ENCODE measurements at regions not wholly inside any gene's neighbourhood (a gene's known extent, or its start where the extent isn't known, plus 50 kb on each side); places are given as distances from the start of the nearest gene placed in this dataset.
"Not testable (repeated sequence)": the region's sequence is repeated elsewhere in the genome, so short reads cannot be mapped to it uniquely, and the experiment has no call there.

DNA sequence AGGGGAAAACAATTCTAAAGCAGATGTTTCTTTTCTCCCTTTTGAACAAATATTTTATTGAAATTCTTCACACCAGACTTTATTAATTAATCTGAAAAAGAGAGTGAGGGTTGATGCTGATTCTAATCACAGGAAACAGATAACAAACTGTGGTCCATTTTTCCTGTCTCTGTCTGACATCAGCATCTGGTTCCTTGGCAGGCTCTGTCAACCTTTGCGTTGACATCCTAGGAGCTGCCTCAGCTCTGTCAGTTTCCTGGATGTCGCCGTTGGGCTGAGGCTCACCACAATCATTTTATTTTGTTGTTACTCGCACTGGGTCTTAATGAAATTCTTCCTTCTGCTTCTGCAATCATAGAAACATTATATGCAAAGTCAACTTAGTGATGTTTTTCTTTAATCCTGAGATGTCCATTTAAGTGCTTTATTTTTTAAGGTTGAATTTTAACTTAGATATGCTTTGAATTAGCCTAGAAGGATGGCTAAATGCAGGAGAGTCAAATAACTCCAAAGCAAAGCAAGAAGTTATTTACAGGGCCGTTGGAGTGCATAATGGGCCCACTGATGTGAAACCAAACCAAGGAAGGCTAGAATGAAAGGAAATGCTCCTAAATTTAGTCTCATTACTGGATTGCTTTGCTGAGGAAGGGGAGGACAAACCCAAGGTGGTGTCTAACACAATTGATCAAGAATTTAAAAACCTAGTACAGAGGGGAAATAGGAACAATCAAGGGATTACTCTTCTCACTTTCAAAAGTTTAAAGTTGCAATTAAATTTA, 542.4 kb downstream of the FLRT2 start:
- DNase-seq (ENCODE audit: low read depth in 2 of 2), result no peak

GRCh38 chr14:86066651-86067050, 536.7 kb downstream of the FLRT2 start:
- no peak for DNase-seq (ENCODE audit: low read depth in 2 of 2)

- DNase-seq (ENCODE audit: low read depth in 2 of 2), result no peak
Observed at GRCh38 chr14:86065407-86065806, 535.5 kb downstream of the FLRT2 start.

DNA sequence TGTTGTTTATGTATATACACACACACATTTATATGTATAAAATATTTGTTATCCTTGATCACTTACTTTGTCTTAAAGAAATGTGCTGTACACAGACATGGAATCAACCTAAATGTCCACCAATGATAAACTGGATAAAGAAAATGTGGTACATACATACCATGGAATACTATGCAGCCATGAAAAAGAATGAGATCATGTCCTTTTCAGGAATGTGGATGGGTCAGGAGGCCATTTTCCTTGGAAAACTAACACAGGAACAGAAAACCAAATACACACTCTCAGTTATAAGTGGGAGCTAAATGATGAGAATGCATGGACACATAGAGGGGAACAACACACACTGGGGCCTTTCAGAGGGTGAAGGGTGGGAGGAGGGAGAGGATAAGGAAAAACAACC, 534.7 kb downstream of the FLRT2 start:
- not testable (repeated sequence) for DNase-seq (ENCODE audit: low read depth in 2 of 2)

GRCh38 chr14:86057018-86057667, 527.2 kb downstream of the FLRT2 start:
- no peak for DNase-seq (ENCODE audit: low read depth in 2 of 2)

- no peak for DNase-seq (ENCODE audit: low read depth in 2 of 2)
Observed at GRCh38 chr14:86055512-86056075, 525.6 kb downstream of the FLRT2 start.

- no peak for DNase-seq (ENCODE audit: low read depth in 2 of 2)
Observed at GRCh38 chr14:86052868-86053267, 522.9 kb downstream of the FLRT2 start.

GRCh38 chr14:86050757-86051156, 520.8 kb downstream of the FLRT2 start:
- no peak for DNase-seq (ENCODE audit: low read depth in 2 of 2)

- DNase-seq (ENCODE audit: low read depth in 2 of 2), result no peak
Observed at GRCh38 chr14:86050072-86050683, 520.2 kb downstream of the FLRT2 start.

GRCh38 chr14:86039176-86039575, 509.2 kb downstream of the FLRT2 start:
- no peak for DNase-seq (ENCODE audit: low read depth in 2 of 2)

DNA sequence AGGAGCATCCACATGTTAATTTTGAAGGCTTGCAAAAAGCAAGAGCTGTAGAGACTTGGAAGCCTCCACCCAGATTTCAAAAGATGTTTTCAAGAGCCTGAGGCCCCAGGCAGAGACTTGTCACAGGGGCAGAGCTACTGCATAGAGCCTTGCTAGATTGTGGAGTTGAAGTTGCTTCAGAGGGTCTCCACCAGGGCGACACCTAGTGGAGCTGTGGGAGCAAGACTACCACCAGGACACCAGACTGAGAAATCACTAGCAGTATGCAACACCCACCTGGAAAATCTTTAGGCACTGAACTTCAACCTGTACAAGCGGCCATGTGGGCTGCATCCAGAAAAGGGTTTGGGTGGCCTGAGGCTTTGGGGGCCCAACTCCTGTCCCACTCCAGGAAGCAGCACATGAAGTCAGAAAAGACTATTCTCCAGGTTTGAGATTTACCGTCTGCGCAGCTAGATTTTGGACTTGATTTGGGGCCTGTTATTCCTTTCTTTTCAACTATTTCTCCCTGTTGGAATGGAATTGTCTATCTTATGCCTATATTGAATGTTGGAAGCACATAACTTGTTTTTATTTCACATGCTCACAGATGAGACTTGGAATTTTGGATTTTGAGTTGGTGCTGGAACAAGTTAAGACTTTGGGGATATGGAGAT, 508.6 kb downstream of the FLRT2 start:
- DNase-seq (ENCODE audit: low read depth in 2 of 2), result peak in 1 of 2 donors; percentile 10

- DNase-seq (ENCODE audit: low read depth in 2 of 2), result no peak
Observed at GRCh38 chr14:86035882-86036281, 505.9 kb downstream of the FLRT2 start.

DNA sequence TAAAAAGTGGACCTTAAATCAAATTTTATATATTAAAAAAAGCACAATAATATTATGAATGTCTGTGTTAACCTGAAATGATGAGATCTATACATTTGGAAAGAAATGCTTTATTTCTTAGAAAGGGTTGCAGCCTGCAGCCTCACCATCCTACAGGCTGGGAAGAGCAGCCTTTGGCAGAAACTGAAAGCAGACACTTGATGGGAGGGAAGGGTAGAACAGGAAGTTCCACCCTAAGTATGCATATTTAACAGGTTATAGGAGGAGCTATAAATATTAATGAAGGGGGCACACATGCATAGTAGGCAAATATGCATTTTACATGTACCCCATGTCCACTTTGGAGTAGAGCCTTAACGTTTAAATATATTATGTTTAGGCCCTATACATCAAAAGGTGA, 498.0 kb downstream of the FLRT2 start:
- no peak for DNase-seq (ENCODE audit: low read depth in 2 of 2)

- DNase-seq (ENCODE audit: low read depth in 2 of 2), result no peak
Observed at GRCh38 chr14:86027144-86027543, 497.2 kb downstream of the FLRT2 start.

DNA sequence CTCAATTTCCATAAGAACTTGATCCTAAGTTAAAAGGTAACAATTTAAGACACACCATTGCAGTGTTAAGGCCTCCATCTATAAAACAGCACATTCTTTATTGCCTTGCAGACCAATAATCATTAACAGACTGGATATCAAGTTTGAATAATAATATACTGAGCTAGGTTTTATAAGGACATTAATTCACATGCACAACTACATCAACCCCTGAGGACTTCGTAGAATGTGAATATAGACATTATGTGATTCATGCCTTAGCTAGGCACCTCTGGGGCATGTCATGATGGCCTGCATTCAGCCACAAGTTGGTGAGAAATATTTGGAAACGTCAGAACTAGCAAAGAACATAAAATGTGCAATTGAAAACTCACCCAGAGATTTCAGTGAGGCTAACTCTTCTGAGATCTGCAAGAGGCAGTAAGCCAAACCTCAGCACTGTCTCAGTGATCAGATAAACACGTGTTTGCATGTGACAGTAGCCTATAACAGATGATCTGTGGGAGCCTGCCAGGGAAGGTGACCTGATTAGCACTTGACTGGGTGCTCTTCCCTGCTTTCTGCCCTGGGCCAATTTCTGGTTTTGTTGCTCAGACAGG, 492.2 kb downstream of the FLRT2 start:
- DNase-seq (ENCODE audit: low read depth in 2 of 2), result no peak

DNA sequence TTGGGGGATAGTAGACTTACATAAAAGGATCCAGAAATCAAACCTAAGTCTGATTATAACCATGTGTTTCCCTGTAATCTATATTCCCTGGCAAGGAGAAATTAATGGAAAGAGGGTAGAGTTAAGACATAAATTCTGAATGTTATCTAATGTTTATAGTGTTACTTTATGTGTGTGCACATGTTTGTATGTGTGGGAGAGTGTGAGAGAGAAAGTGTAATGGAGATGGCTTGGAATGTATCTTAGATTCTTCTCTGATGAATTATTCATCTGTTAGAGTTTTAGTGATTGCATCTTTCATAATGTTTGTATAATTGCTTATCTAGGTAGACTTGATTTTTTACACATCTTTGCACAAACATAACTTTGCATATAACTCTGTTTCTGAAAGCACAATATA, 490.9 kb downstream of the FLRT2 start:
- no peak for DNase-seq (ENCODE audit: low read depth in 2 of 2)

GRCh38 chr14:86015941-86016340, 486.0 kb downstream of the FLRT2 start:
- no peak for DNase-seq (ENCODE audit: low read depth in 2 of 2)

- DNase-seq (ENCODE audit: low read depth in 2 of 2), result no peak
Observed at GRCh38 chr14:86015511-86015910, 485.6 kb downstream of the FLRT2 start.

- DNase-seq (ENCODE audit: low read depth in 2 of 2), result no peak
Observed at GRCh38 chr14:86013641-86014040, 483.7 kb downstream of the FLRT2 start.

DNA sequence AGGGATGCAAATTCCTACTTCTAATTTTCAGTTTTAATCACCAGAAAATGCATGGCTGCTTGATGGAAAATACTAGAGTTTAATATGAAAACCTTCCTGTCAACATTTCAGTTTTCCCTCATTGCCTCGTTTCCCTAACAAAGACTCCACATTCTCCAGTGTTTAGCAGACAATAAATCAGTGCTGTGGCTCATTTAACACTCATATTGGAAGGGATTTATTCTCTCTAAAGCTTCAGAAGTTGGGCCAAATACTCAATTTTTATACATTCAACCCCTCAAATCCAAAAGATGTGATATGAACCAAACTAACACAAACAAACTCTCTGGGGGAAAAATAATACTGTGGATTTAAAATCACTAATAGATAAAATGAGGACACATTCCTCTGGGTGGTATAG, 482.5 kb downstream of the FLRT2 start:
- DNase-seq (ENCODE audit: low read depth in 2 of 2), result no peak

GRCh38 chr14:86003998-86004397, 474.1 kb downstream of the FLRT2 start:
- DNase-seq (ENCODE audit: low read depth in 2 of 2), result no peak

GRCh38 chr14:85996551-85996950, 466.6 kb downstream of the FLRT2 start:
- DNase-seq (ENCODE audit: low read depth in 2 of 2), result no peak
